Astrocyte of the spinal cord (primary cell): ENCODE measurements at regions not wholly inside any gene's neighbourhood (a gene's known extent, or its start where the extent isn't known, plus 50 kb on each side); places are given as distances from the start of the nearest gene placed in this dataset.

ENCODE experiments used
- DNase-seq: peaks from one replicate; pipeline ENCODE4 v3.0.0; 2011; ENCODE audit warnings: low read depth, low spot score
- H3K4me3 ChIP-seq: 2 replicates; pipeline ENCODE4 v1.5.1; 2011; ENCODE audit warnings: low read depth, mild to moderate bottlenecking, low read length, moderate library complexity
- CTCF ChIP-seq: IDR thresholded peaks from 2 replicates; pipeline ENCODE4 v1.5.1; 2012; ENCODE audit warnings: low read depth, mild to moderate bottlenecking, low read length, inconsistent platforms
- in situ Hi-C: cut with HindIII; loops from 2 replicates; pipeline ENCODE4 v1.10.0; 2017; ENCODE audit warnings: low sequenced_read_pairs

- TF ChIP-seq CTCF = no peak
- in situ Hi-C loops = no loop called here
- no peak overlapping the region for H3K4me3 ChIP-seq
- DNase-seq = no peak
Observed at GRCh38 chr4:128459547-128459946, 171.9 kb upstream of the PGRMC2 start.

GRCh38 chr4:128458816-128459215, 171.2 kb upstream of the PGRMC2 start:
- TF ChIP-seq CTCF = no peak
- no peak overlapping the region for H3K4me3 ChIP-seq
- in situ Hi-C loops = no loop called here
- DNase-seq = no peak

- no peak for TF ChIP-seq CTCF
- in situ Hi-C loops = no loop called here
Observed at GRCh38 chr4:128457726-128458125, 170.1 kb upstream of the PGRMC2 start.

GRCh38 chr4:128456171-128456570, 168.6 kb upstream of the PGRMC2 start:
- no peak overlapping the region for H3K4me3 ChIP-seq
- no peak for TF ChIP-seq CTCF
- in situ Hi-C loops = no loop called here
- DNase-seq = no peak

More at GRCh38 chr4:128457726-128458125, 170.1 kb upstream of the PGRMC2 start:
- no peak for DNase-seq
- no peak overlapping the region for H3K4me3 ChIP-seq

- no peak for DNase-seq
- in situ Hi-C loops = no loop called here
- no peak overlapping the region for H3K4me3 ChIP-seq
- TF ChIP-seq CTCF = no peak
Observed at GRCh38 chr4:128455480-128455879, 167.9 kb upstream of the PGRMC2 start.

GRCh38 chr4:128454881-128455280, 167.3 kb upstream of the PGRMC2 start:
- in situ Hi-C loops = no loop called here
- DNase-seq = no peak
- no peak for TF ChIP-seq CTCF
- no peak overlapping the region for H3K4me3 ChIP-seq
